Transverse colon (tissue), 4 donors: ENCODE measurements at regions not wholly inside any gene's neighbourhood (a gene's known extent, or its start where the extent isn't known, plus 50 kb on each side); places are given as distances from the start of the nearest gene placed in this dataset.

Experiments used
- DNase-seq: peaks from one replicate; pipeline ENCODE4 v3.0.0-alpha.2; 2019
- H3K27ac ChIP-seq, 4 donors: fragments of 200-600 bp; sonication (generic); 2 replicates each; pipeline ENCODE4 v1.5.1; 2016 to 2018; ENCODE audit warnings: inconsistent platforms in 4 of 4
- H3K27me3 ChIP-seq: fragments of 200-600 bp; sonication (generic); 2 replicates; pipeline ENCODE4 v1.5.1; 2017; ENCODE audit warnings: inconsistent platforms
- H3K36me3 ChIP-seq, 4 donors: fragments of 200-600 bp; sonication (generic); 2 replicates each; pipeline ENCODE4 v1.5.1; 2017 to 2019; ENCODE audit warnings: inconsistent platforms in 4 of 4
- H3K4me1 ChIP-seq, 4 donors: fragments of 200-600 bp; sonication (generic); 2 replicates each; pipeline ENCODE4 v1.5.1; 2017 to 2020; ENCODE audit warnings: inconsistent platforms in 4 of 4
- H3K4me3 ChIP-seq, 4 donors: fragments of 200-600 bp; sonication (generic); 1 replicate in 1 of 4; 2 replicates in 3 of 4; pipeline versions ENCODE4 v1.5.1 to v1.6.1; 2017 to 2019; ENCODE audit warnings: inconsistent platforms in 4 of 4
- H3K9me3 ChIP-seq, 2 donors: fragments of 200-600 bp; sonication (generic); 2 replicates each; pipeline ENCODE4 v1.5.1; 2017 to 2019; ENCODE audit warnings: inconsistent platforms in 2 of 2
- EP300 ChIP-seq: sonication (generic); formaldehyde crosslinking; IDR thresholded peaks from one replicate; pipeline ENCODE4 v1.6.1; 2017; ENCODE audit warnings: antibody characterized with exemption, low read depth
- POLR2A ChIP-seq: fragments of 450-650 bp; IDR thresholded peaks from one replicate; pipeline ENCODE4 v1.6.1; 2016; ENCODE audit warnings: antibody characterized with exemption, mild to moderate bottlenecking, moderate library complexity
- POLR2AphosphoS5 ChIP-seq, 3 donors: sonication (generic); formaldehyde crosslinking; IDR thresholded peaks; one replicate each; pipeline ENCODE4 v1.6.1; 2016; ENCODE audit warnings: antibody characterized with exemption in 3 of 3
- WGBS, 2 donors: methylation state at CpG; one replicate each; pipeline ENCODE4 v1.1.5; 2018; ENCODE audit warnings: low coverage in 1 of 2; 5-methylcytosine and 5-hydroxymethylcytosine counted together
- in situ Hi-C, 4 donors: fragments of 200-750 bp; cut with MboI; loops; one replicate each; pipeline versions ENCODE4 v1.15.0 to v1.15.1; 2017; ENCODE audit warnings: low sequenced_read_pairs in 3 of 4, low pct_ligation_motif_present in 1 of 4, low pct_unique_long_range_greater_than_20kb in 1 of 4
- intact Hi-C: fragments of 100-400 bp; cut with DNase I; formaldehyde crosslinking; loops from one replicate; pipeline ENCODE4 v1.15.1; 2023; ENCODE audit warnings: low total_unique reads
- TF ChIP-seq, protein P1 (sequence below), 5 experiments: fragments of 200-600 bp in 3 of 5; fragments of 450-650 bp in 2 of 5; sonication (generic) in 3 of 5; IDR thresholded peaks; 1 replicate in 2 of 5; 2 replicates in 3 of 5; pipeline ENCODE4 v1.5.1; 2016 to 2017; ENCODE audit warnings: antibody characterized with exemption in 5 of 5, inconsistent platforms in 3 of 5, mild to moderate bottlenecking in 2 of 5, moderate library complexity in 1 of 5

DNA sequence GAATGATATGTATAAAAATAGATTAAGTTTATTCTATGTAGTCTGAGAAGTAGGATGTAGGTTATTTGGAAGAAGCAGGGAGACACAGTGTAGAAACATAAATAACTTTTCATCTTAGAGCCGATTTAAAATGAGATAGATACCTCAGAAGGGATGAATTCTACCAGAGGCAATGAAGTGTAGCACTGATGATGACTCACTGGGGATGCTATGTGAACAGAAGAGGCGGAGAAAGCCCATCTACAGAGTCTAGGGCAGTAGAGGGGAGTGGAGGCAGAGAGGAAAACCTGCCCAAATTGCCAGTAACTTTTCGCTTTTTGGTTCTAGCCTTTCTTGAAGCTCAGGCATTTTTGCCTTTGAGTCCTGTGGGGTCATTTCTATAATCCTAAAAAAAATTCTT is 451.8 kb downstream of the ATP23 start:
- TF ChIP-seq EP300 (no peak), POLR2A (no peak), POLR2AphosphoS5 (IDR thresholded peaks at IDR 0.05) (no peak)
- TF ChIP-seq, protein P1, sequence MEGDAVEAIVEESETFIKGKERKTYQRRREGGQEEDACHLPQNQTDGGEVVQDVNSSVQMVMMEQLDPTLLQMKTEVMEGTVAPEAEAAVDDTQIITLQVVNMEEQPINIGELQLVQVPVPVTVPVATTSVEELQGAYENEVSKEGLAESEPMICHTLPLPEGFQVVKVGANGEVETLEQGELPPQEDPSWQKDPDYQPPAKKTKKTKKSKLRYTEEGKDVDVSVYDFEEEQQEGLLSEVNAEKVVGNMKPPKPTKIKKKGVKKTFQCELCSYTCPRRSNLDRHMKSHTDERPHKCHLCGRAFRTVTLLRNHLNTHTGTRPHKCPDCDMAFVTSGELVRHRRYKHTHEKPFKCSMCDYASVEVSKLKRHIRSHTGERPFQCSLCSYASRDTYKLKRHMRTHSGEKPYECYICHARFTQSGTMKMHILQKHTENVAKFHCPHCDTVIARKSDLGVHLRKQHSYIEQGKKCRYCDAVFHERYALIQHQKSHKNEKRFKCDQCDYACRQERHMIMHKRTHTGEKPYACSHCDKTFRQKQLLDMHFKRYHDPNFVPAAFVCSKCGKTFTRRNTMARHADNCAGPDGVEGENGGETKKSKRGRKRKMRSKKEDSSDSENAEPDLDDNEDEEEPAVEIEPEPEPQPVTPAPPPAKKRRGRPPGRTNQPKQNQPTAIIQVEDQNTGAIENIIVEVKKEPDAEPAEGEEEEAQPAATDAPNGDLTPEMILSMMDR (IDR thresholded peaks at IDR 0.05), result no peak
- H3K4me3 ChIP-seq, result no peak overlapping the region
- intact Hi-C loops (no loop called here), in situ Hi-C loops (no loop called here)
- no peaks in the 10 kb centered on the region for H3K9me3 ChIP-seq
- no peaks in the 10 kb centered on the region for H3K4me1 ChIP-seq
- WGBS, 2 donors, result 63 to 74% methylated on average over 3 of the region's 3 CpGs
- H3K27ac ChIP-seq, result no peak overlapping the region
- no peaks in the 10 kb centered on the region for H3K27me3 ChIP-seq
- no peak for DNase-seq
- H3K36me3 ChIP-seq, result no peaks in the 10 kb centered on the region

DNA sequence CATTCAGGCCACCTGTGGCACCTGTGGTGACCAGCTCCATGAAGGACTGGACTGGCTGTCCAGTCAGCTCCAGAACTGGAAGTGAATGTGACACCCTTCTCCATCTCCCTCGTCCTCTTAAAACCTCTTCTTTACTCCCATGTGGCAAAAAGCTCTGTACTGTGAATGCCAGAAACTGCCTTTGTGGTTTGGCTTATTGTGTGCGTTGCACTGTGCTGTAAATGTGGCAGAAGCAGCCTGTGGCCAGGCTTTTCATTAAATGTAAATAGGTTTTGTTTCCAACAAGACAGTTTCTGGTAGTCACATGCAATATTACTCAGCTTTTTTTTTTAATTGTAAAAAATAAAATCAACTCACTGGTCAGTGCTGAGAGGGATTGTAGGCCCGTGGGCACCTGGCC is 453.7 kb downstream of the ATP23 start:
- 59 to 71% methylated on average over 3 of the region's 3 CpGs for WGBS, 2 donors
- no peaks in the 10 kb centered on the region for H3K9me3 ChIP-seq
- no peak overlapping the region for H3K27ac ChIP-seq
- no peak for DNase-seq
- no peaks in the 10 kb centered on the region for H3K4me1 ChIP-seq
- no peaks in the 10 kb centered on the region for H3K27me3 ChIP-seq
- TF ChIP-seq POLR2AphosphoS5 (IDR thresholded peaks at IDR 0.05), result no peak
- TF ChIP-seq, protein P1 (IDR thresholded peaks at IDR 0.05), result no peak
- TF ChIP-seq POLR2A, result no peak
- TF ChIP-seq EP300, result no peak
- intact Hi-C loops, result no loop called here
- H3K36me3 ChIP-seq, result no peaks in the 10 kb centered on the region
- no peak overlapping the region for H3K4me3 ChIP-seq
- in situ Hi-C loops, result no loop called here

DNA sequence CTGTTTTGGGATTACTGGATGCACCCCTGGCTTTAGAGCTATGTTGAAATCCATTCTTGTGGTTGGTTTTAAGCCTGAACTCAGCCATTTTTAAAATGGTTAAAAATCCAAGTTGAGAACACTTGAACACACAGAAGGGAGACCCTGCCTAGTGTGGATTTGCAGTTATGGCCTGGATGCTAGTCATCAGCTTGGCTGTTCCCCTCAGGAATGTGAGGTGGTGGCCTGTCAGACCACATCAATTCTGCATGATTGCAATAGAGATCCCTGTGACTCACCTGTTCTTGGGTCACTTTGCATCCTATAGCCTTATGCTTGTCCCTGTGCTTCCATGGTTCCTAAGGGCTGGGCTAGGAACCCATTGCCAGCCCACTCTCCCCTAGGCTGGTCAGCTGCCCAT is 454.1 kb downstream of the ATP23 start:
- Histone ChIP-seq H3K4me1 (no peaks in the 10 kb centered on the region), H3K27me3 (no peaks in the 10 kb centered on the region), H3K36me3 (no peaks in the 10 kb centered on the region), H3K27ac (no peak overlapping the region), H3K4me3 (no peak overlapping the region), H3K9me3 (no peaks in the 10 kb centered on the region)
- DNase-seq, result no peak
- intact Hi-C loops, result no loop called here
- in situ Hi-C loops, result no loop called here
- TF ChIP-seq, protein P1 (IDR thresholded peaks at IDR 0.05), result no peak
- TF ChIP-seq POLR2AphosphoS5 (IDR thresholded peaks at IDR 0.05) (no peak), POLR2A (no peak), EP300 (no peak)

DNA sequence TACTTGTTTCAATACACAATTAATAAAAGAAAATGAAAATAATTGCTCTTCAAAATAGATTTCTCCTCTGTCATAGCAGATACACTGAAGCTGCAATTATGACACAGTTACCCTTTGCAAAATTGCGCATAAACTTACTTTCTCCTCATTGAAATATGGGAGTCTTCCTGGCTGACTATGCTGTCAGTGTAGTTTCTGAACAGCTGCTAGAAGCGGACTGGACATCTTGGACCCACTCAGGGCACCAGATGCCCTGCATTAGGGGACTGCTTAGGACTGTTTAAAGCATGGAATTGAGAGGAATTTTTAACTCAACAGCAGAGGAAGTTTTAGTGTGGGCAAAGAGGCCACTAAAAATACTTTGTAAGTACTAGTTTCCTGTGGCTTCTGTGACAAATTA is 454.9 kb downstream of the ATP23 start:
- no peak for DNase-seq
- intact Hi-C loops, result no loop called here
- no peak overlapping the region for H3K4me3 ChIP-seq
- H3K27ac ChIP-seq, result no peak overlapping the region
- TF ChIP-seq, protein P1 (IDR thresholded peaks at IDR 0.05), result no peak
- TF ChIP-seq EP300, result no peak
- TF ChIP-seq POLR2AphosphoS5 (IDR thresholded peaks at IDR 0.05), result no peak
- TF ChIP-seq POLR2A, result no peak
- 57 to 78% methylated on average over 2 of the region's 2 CpGs for WGBS, 2 donors
- no peaks in the 10 kb centered on the region for H3K27me3 ChIP-seq
- H3K9me3 ChIP-seq, result no peaks in the 10 kb centered on the region
- in situ Hi-C loops, result no loop called here
- H3K36me3 ChIP-seq, result no peaks in the 10 kb centered on the region
- no peaks in the 10 kb centered on the region for H3K4me1 ChIP-seq
